WERI-Rb-1 (cell line): ENCODE measurements at regions not wholly inside any gene's neighbourhood (a gene's known extent, or its start where the extent isn't known, plus 50 kb on each side); places are given as distances from the start of the nearest gene placed in this dataset.
"Not testable (repeated sequence)": the region's sequence is repeated elsewhere in the genome, so short reads cannot be mapped to it uniquely, and the experiment has no call there.

Source experiments
- DNase-seq: peaks from one replicate; pipeline ENCODE4 v3.0.0-alpha.2; 2020
- H3K27ac ChIP-seq: fragments of 250-450 bp; sonication (Bioruptor Pico); 2 replicates; pipeline ENCODE4 v1.5.1; 2020; ENCODE audit warnings: mild to moderate bottlenecking, moderate library complexity
- H3K27me3 ChIP-seq: fragments of 250-450 bp; sonication (Bioruptor Pico); 2 replicates; pipeline ENCODE4 v1.5.1; 2021; ENCODE audit warnings: mild to moderate bottlenecking, low read depth, moderate library complexity; ENCODE audit not compliant: insufficient read depth, severe bottlenecking
- H3K36me3 ChIP-seq: fragments of 250-450 bp; sonication (Bioruptor Pico); 2 replicates; pipeline ENCODE4 v1.5.1; 2020; ENCODE audit warnings: mild to moderate bottlenecking, moderate library complexity
- H3K4me3 ChIP-seq: 2 replicates; pipeline ENCODE4 v1.5.1; 2011; ENCODE audit warnings: low read depth, mild to moderate bottlenecking, control low read depth, low read length
- H3K9me3 ChIP-seq: fragments of 250-450 bp; sonication (Bioruptor Pico); 2 replicates; pipeline ENCODE4 v1.5.1; 2021; ENCODE audit warnings: mild to moderate bottlenecking, moderate library complexity; ENCODE audit not compliant: severe bottlenecking
- CTCF ChIP-seq: IDR thresholded peaks from 2 replicates; pipeline ENCODE4 v1.5.1; 2011; ENCODE audit warnings: low read depth, mild to moderate bottlenecking, control low read depth, inconsistent platforms, low read length

- Histone ChIP-seq H3K36me3 (no peaks in the 10 kb centered on the region), H3K4me3 (no peak overlapping the region), H3K9me3 (peaks cover 13% of the 10 kb centered on the region), H3K27me3 (peaks cover 10% of the 10 kb centered on the region), H3K27ac (no peak overlapping the region)
- no peak for DNase-seq
- TF ChIP-seq CTCF, result no peak
Observed at GRCh38 chr18:35836932-35837331, 135.5 kb upstream of the RMP24 start.

- Histone ChIP-seq H3K27ac (no peak overlapping the region), H3K4me3 (no peak overlapping the region), H3K9me3 (peaks cover 2% of the 10 kb centered on the region), H3K36me3 (no peaks in the 10 kb centered on the region), H3K27me3 (peaks cover 10% of the 10 kb centered on the region)
- TF ChIP-seq CTCF, result no peak
- no peak for DNase-seq
Observed at GRCh38 chr18:35837922-35838496, 134.5 kb upstream of the RMP24 start.

GRCh38 chr18:35841283-35841682, 131.2 kb upstream of the RMP24 start:
- peaks cover 7% of the 10 kb centered on the region for H3K27me3 ChIP-seq
- no peak overlapping the region for H3K27ac ChIP-seq
- no peaks in the 10 kb centered on the region for H3K36me3 ChIP-seq
- no peak overlapping the region for H3K4me3 ChIP-seq
- no peaks in the 10 kb centered on the region for H3K9me3 ChIP-seq
- no peak for TF ChIP-seq CTCF
- DNase-seq, result no peak

- Histone ChIP-seq H3K27ac (no peak overlapping the region), H3K4me3 (no peak overlapping the region), H3K36me3 (no peaks in the 10 kb centered on the region), H3K9me3 (no peaks in the 10 kb centered on the region), H3K27me3 (no peaks in the 10 kb centered on the region)
- TF ChIP-seq CTCF, result no peak
- no peak for DNase-seq
Observed at GRCh38 chr18:35842536-35842935, 129.9 kb upstream of the RMP24 start.

GRCh38 chr18:35848321-35848720, 124.2 kb upstream of the RMP24 start:
- not testable (repeated sequence) for H3K27ac ChIP-seq, H3K36me3 ChIP-seq, DNase-seq, H3K4me3 ChIP-seq, H3K9me3 ChIP-seq
- H3K27me3 ChIP-seq, result peaks cover 11% of the 10 kb centered on the region

GRCh38 chr18:35849241-35849640, 123.2 kb upstream of the RMP24 start:
- H3K27ac ChIP-seq, H3K36me3 ChIP-seq, H3K9me3 ChIP-seq, H3K4me3 ChIP-seq, DNase-seq: not testable (repeated sequence)
- peaks cover 14% of the 10 kb centered on the region for H3K27me3 ChIP-seq

- TF ChIP-seq CTCF, result no peak
- Histone ChIP-seq H3K36me3 (no peaks in the 10 kb centered on the region), H3K4me3 (no peak overlapping the region), H3K9me3 (no peaks in the 10 kb centered on the region), H3K27ac (no peak overlapping the region), H3K27me3 (peaks cover 14% of the 10 kb centered on the region)
- DNase-seq, result no peak
Observed at GRCh38 chr18:35851286-35851970, 121.1 kb upstream of the RMP24 start.
